ENCODE measurements at regions not wholly inside any gene's neighbourhood (a gene's known extent, or its start where the extent isn't known, plus 50 kb on each side); places are given as distances from the start of the nearest gene placed in this dataset.

DNA sequence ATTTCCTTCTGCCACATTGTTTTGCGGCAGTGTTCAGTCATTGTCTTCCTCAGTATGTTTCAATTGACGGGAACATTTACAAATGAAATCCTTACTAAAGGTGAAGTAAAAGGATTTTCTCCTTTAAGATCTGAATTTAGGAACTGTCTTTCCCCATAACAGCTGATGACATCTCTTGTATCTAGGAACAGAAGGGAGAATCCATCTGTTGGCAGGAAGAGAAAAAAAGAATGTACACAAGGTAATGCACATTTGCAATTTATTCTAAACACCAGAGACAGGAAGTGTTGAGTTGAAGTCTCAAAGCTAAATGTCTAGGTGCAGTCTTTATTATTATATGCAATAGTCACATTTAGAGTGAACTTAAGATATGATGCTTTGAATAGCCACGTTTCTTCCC, 334.5 kb downstream of the HDGFL1 start:
- no peaks in the 10 kb centered on the region for H3K9me3 ChIP-seq (ENCODE audit: control insufficient read depth in 4 of 4, insufficient read depth in 3 of 4, low read length in 3 of 4)
- TF ChIP-seq, protein P1, sequence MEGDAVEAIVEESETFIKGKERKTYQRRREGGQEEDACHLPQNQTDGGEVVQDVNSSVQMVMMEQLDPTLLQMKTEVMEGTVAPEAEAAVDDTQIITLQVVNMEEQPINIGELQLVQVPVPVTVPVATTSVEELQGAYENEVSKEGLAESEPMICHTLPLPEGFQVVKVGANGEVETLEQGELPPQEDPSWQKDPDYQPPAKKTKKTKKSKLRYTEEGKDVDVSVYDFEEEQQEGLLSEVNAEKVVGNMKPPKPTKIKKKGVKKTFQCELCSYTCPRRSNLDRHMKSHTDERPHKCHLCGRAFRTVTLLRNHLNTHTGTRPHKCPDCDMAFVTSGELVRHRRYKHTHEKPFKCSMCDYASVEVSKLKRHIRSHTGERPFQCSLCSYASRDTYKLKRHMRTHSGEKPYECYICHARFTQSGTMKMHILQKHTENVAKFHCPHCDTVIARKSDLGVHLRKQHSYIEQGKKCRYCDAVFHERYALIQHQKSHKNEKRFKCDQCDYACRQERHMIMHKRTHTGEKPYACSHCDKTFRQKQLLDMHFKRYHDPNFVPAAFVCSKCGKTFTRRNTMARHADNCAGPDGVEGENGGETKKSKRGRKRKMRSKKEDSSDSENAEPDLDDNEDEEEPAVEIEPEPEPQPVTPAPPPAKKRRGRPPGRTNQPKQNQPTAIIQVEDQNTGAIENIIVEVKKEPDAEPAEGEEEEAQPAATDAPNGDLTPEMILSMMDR (IDR thresholded peaks at IDR 0.05; ENCODE audit: control extremely low read depth, extremely low read depth), result no peak
- 81 to 86% methylated on average over 3 of the region's 3 CpGs for WGBS, 2 donors

GRCh38 chr6:22904431-22904830, 335.1 kb downstream of the HDGFL1 start:
- no peak overlapping the region for H3K4me3 ChIP-seq
- H3K9me3 ChIP-seq (ENCODE audit: control insufficient read depth in 4 of 4, insufficient read depth in 3 of 4, low read length in 3 of 4), result no peaks in the 10 kb centered on the region
- 60 to 63% methylated on average over 5 of the region's 5 CpGs for WGBS, 2 donors
- H3K27me3 ChIP-seq (ENCODE audit: control insufficient read depth in 3 of 3, insufficient read depth in 3 of 3, low read length in 2 of 3), result no peaks in the 10 kb centered on the region
- H3K36me3 ChIP-seq (ENCODE audit: control insufficient read depth in 4 of 4, insufficient read depth in 4 of 4, low read length in 4 of 4), result no peaks in the 10 kb centered on the region
- no peak overlapping the region for H3K27ac ChIP-seq (ENCODE audit: low read depth in 1 of 2, low read length in 1 of 2)
- ATAC-seq (ENCODE audit: insufficient read depth, low FRiP score) (no peak), DNase-seq (no peak)
- peaks cover 0 to 5% (median 0%) of the 10 kb centered on the region in 5 donors for H3K4me1 ChIP-seq (ENCODE audit: control insufficient read depth in 5 of 5, insufficient read depth in 5 of 5, low read length in 5 of 5)
- H3K9ac ChIP-seq (ENCODE audit: insufficient read depth in 1 of 2, low read length in 2 of 2), result no peak overlapping the region
- TF ChIP-seq, protein P1 (IDR thresholded peaks at IDR 0.05; ENCODE audit: control extremely low read depth, extremely low read depth), result no peak

More for the DNA sequence above, 334.5 kb downstream of the HDGFL1 start:
- H3K36me3 ChIP-seq (ENCODE audit: control insufficient read depth in 4 of 4, insufficient read depth in 4 of 4, low read length in 4 of 4), result no peaks in the 10 kb centered on the region
- no peak overlapping the region for H3K4me3 ChIP-seq
- no peaks in the 10 kb centered on the region for H3K27me3 ChIP-seq (ENCODE audit: control insufficient read depth in 3 of 3, insufficient read depth in 3 of 3, low read length in 2 of 3)
- H3K27ac ChIP-seq (ENCODE audit: low read depth in 1 of 2, low read length in 1 of 2), result no peak overlapping the region
- no peak for ATAC-seq (ENCODE audit: insufficient read depth, low FRiP score)
- DNase-seq, result no peak
- H3K9ac ChIP-seq (ENCODE audit: insufficient read depth in 1 of 2, low read length in 2 of 2), result no peak overlapping the region
- H3K4me1 ChIP-seq (ENCODE audit: control insufficient read depth in 5 of 5, insufficient read depth in 5 of 5, low read length in 5 of 5), result peaks cover 0 to 5% (median 0%) of the 10 kb centered on the region in 5 donors

GRCh38 chr6:22906091-22906549, 336.8 kb downstream of the HDGFL1 start:
- H3K27ac ChIP-seq (ENCODE audit: low read depth in 1 of 2, low read length in 1 of 2), result no peak overlapping the region
- H3K9ac ChIP-seq (ENCODE audit: insufficient read depth in 1 of 2, low read length in 2 of 2), result no peak overlapping the region
- ATAC-seq (ENCODE audit: insufficient read depth, low FRiP score) (no peak), DNase-seq (peak in 2 of 3 donors; percentile 32 to 61)
- H3K36me3 ChIP-seq (ENCODE audit: control insufficient read depth in 4 of 4, insufficient read depth in 4 of 4, low read length in 4 of 4), result no peaks in the 10 kb centered on the region
- H3K9me3 ChIP-seq (ENCODE audit: control insufficient read depth in 4 of 4, insufficient read depth in 3 of 4, low read length in 3 of 4), result no peaks in the 10 kb centered on the region
- peaks cover 0 to 5% (median 0%) of the 10 kb centered on the region in 5 donors for H3K4me1 ChIP-seq (ENCODE audit: control insufficient read depth in 5 of 5, insufficient read depth in 5 of 5, low read length in 5 of 5)
- no peak overlapping the region for H3K4me3 ChIP-seq
- H3K27me3 ChIP-seq (ENCODE audit: control insufficient read depth in 3 of 3, insufficient read depth in 3 of 3, low read length in 2 of 3), result no peaks in the 10 kb centered on the region
- TF ChIP-seq, protein P1 (IDR thresholded peaks at IDR 0.05; ENCODE audit: control extremely low read depth, extremely low read depth), result no peak
- WGBS, 2 donors, result 46 to 73% methylated on average over 3 of the region's 3 CpGs

DNA sequence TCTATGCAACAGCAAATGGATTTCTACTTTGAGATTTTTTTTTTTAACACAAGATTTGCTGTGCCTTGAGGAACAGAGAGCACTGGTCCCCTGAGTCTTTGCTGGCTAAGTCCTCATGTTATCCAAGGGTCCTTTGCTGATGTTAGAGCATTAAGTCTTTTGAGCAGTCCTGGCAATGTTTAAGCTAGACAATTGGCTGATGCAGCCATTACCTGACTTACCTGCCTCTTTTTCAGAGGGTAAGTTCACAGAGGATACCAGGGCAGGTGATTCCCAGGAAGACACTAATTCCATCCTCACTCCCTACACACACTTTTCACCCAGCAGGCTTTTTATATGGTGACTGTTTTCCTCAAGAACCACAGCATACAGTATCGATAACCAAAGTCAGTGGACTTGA, 337.7 kb downstream of the HDGFL1 start:
- no peak for ATAC-seq (ENCODE audit: insufficient read depth, low FRiP score)
- H3K9ac ChIP-seq (ENCODE audit: insufficient read depth in 1 of 2, low read length in 2 of 2), result no peak overlapping the region
- 97 to 98% methylated on average over 1 of the region's 1 CpG for WGBS, 2 donors
- no peak overlapping the region for H3K4me3 ChIP-seq
- no peak for DNase-seq
- H3K9me3 ChIP-seq (ENCODE audit: control insufficient read depth in 4 of 4, insufficient read depth in 3 of 4, low read length in 3 of 4), result no peaks in the 10 kb centered on the region
- no peaks in the 10 kb centered on the region for H3K27me3 ChIP-seq (ENCODE audit: control insufficient read depth in 3 of 3, insufficient read depth in 3 of 3, low read length in 2 of 3)
- peaks cover 0 to 5% (median 0%) of the 10 kb centered on the region in 5 donors for H3K4me1 ChIP-seq (ENCODE audit: control insufficient read depth in 5 of 5, insufficient read depth in 5 of 5, low read length in 5 of 5)
- H3K36me3 ChIP-seq (ENCODE audit: control insufficient read depth in 4 of 4, insufficient read depth in 4 of 4, low read length in 4 of 4), result no peaks in the 10 kb centered on the region
- TF ChIP-seq, protein P1 (IDR thresholded peaks at IDR 0.05; ENCODE audit: control extremely low read depth, extremely low read depth), result no peak
- H3K27ac ChIP-seq (ENCODE audit: low read depth in 1 of 2, low read length in 1 of 2), result no peak overlapping the region

Measured in lung (tissue), 11 donors.